Ammon's horn (tissue), 1 donor: ENCODE measurements at regions not wholly inside any gene's neighbourhood (a gene's known extent, or its start where the extent isn't known, plus 50 kb on each side); places are given as distances from the start of the nearest gene placed in this dataset.
"Not testable (repeated sequence)": the region's sequence is repeated elsewhere in the genome, so short reads cannot be mapped to it uniquely, and the experiment has no call there.

Experiments
- DNase-seq: peaks from one replicate; pipeline ENCODE4 v3.0.0-alpha.2; 2016; ENCODE audit warnings: low spot score

DNA sequence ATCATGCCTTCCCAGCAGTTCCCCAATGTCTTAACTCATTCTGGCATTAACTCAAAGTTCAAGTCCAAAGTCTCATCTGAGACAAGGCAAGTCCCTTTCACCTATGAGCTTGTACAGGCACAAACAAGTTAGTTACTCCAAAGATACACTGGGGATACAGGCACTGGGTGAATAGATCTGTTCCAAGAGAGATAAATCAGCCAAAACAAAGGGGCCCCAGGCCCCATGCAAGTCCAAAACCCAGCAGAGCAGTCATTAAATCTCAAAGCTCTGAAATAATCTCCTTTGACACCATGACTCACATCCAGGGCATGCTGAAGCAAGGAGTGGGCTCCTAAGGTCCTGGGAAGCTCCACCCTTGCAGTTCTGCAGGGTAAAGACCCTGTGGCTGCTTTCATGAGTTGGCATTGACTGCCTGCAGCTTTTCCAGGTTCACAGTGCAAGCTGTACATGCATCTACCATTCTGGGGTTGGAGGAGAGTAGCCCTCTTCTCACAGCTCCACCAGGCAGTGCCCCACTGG, 332.2 kb upstream of the KIF2B start:
- no peak for DNase-seq

DNA sequence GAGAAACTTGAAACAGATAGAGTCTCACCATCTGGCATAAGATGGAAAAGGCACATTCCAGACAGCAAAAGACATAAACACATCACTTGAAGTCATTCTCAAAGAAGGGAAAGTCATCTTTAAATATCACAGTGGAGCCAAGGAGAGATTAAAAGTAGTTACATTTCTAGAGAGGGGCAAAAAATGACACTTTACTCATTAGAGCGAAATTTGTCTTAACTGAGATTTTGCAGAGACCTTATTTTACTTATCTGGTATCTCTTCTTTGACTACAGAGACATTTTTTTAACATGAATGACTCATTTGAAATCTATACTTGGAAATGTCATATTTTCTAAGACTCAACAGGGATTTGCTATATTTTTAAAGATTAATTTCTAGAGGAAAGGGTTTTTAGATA, 339.0 kb upstream of the KIF2B start:
- DNase-seq = no peak

DNA sequence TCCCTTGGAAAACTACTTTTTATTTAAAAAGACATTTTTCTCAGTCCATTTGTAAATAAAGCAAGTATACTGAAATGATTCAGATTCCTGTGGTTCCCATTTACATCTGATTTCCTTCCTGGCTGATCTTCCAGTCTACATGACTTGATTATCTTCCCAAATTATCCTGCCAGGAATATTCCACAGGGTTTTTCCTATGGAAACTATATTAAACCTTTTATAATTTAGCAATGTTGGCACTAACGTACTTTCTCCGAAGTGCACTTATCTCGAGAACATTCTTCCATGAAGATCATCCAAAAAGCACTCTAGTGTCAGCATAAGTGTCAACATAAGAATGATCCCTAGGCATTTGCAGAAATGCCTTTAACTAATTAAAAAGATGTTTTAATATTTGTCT, 347.7 kb upstream of the KIF2B start:
- DNase-seq = no peak

DNA sequence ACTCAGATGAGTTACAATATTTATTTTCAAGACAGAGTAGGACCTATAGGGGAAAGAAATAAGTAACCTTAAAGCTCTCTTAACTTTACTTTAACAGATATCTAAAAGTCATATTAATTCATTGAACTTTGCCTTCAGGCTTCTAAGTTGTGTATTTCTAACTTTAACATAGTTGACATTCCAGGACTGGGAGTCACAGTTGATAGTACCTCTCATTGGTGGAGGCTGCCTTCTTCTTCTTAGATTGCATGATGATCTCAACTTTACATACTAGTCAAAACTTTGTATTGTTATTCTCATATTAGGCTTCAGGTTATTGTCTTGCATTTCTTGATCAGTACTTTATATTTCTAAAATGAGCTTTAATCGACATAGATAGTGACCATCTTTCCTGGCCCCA, 350.1 kb upstream of the KIF2B start:
- DNase-seq = no peak

DNA sequence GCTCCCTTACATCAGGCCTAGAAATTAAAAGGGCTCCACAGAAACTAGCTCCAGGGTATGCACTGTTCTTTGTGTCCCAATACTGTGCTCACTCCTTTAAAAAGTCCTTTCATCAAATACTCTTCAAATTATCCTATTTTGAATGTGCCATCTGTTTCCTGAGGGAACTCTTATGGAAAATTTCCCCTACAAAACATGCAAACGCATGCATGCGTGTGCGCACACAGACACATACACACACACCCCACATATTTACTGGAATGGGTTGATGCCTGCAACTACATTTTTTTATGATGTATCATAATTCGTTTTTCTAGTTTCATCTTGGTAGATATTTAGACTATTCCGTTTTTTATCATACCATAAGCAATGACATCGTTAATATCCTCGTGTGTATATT, 351.2 kb upstream of the KIF2B start:
- no peak for DNase-seq

DNA sequence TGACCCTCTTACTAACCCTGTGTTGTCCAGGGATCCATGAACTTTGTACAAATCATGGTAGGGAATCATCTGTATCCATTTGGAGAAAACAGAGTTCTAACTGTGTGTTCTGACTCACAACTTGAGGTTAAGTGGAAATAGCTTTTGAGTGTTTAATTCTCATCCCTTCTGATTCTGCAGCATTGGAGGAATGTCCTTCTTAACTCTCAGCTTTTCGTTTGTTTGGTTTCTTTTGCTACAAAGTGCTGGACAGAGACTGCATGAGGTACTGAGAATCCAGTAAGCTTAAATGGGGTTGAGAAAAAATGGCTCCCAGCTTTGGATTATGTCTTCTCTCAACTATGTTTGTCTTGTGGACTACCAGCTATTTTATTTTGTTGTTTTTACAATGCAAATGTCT, 352.1 kb upstream of the KIF2B start:
- DNase-seq = no peak

DNA sequence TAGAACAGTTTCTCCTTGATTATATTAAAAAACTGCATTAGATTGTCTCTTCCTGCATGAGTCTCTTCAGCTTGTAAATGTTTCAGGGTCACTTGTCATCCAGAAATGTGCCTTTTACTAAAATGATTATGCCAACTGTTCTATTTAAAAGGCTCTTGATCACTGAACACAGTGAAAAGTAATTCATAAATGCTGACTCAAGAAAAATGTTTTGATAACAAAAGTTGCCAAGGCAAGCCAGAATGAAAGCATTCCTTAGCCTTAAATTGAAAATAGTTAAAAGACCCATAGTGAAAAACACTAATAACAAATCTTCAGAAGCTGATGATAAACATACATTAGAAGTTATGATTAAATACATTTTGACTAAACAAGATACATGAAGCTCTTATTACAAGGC, 356.0 kb upstream of the KIF2B start:
- no peak for DNase-seq

DNA sequence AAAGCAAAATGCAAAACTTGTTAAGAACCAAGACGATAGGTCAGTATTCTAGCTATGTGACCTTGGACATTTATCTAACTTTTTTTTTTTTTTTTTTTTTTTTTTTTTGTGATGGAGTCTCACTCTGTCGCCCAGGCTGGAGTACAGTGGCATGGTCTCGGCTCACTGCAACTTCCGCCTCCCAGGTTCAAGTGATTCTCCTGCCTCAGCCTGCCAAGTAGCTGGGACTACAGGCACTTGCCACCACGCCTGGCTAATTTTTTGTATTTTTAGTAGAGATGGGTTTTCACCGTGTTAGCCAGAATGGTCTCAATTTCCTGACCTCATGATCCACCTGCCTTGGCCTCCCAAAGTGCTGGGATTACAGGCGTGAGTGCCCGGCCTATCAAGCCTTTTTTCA, 358.3 kb upstream of the KIF2B start:
- not testable (repeated sequence) for DNase-seq

DNA sequence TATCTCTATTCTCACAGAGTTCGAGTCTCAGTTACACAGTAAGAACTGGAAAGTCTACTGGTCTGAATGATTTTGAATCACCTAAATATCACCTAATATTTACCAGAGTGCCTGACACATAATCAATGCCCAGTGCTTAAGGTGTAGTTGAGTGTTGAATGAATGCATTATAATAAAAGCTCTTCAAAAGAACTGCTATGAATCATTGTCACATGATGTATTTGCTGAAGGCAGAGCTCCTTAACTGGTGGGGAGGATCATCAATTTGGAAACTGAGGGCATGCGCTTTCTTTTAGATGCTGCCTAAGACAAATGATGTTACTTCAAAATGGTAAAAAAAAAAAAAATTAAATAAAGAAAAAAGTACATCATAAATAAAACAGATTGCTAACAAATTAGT, 359.4 kb upstream of the KIF2B start:
- DNase-seq = no peak

DNA sequence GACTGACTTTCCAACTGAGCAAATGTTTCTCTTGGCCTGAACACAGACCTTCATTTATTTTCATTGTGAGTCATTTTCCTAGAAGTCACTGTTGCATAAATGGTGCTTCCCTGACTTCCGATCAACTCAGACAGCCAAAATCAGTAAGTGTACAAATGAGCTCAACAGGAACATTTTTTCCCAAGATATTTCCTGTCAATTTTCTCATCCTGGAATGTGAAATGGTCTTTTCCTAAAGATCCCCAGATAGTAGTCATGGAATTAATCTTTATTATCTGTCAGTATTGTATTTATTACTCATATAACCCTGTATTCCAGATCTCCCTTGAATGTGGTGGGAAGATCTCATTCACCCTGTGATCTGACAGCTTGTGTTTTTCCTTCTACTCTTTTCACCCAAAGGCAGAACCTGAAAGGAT, 360.3 kb upstream of the KIF2B start:
- DNase-seq = peak; percentile 2

DNA sequence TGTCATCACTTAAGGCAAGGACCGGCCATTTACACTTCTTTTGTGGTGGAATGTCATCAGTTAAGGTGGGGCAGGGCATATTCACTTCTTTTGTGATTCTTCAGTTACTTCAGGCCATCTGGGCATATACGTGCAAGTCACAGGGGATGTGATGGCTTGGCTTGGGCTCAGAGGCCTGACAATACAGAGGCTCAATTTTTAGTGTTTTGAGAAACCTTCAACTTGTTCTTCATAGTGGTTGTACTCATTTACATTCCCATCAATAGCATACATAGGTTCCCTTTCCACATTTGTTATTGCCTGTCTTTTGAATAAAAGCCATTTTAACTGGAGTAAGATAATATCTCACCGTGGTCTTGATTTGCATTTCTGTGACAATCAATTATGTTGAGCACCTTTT, 366.8 kb upstream of the KIF2B start:
- not testable (repeated sequence) for DNase-seq

DNA sequence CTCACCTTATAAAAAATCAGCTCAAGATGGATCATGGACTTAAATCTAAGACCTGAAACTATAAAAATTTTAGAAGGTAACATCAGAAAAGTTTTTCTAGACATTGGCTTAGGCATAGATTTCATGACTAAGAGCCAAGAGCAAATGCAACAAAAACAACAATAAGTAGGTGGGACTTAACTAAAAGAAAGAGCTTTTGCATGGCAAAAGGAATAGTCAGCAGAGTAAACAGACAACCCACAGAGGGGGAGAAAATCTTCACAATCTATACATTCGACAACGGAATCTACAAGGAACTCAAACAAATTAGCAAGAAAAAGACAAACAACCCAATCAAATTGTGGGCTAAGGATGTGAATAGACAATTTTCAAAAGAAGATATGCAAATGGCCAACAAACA, 368.4 kb upstream of the KIF2B start:
- DNase-seq = no peak

DNA sequence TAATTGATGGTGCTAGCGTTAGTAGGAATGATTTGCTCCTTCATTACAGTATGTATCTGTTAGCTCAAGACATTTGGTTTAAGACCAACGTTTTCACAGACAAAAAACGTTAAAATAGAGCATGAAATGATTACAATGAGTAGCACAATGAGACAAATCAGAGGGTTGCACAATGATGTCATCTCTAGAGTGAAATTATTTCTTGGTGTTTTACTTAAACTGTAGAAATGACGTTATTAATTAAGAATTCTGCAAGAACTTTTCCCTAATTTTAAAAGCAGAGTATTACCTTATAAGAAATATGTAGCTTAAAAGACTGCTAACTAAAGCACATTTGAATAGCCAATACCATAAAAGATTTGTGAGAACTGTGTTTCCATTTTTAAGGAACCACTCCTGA, 373.4 kb upstream of the KIF2B start:
- DNase-seq = no peak

DNA sequence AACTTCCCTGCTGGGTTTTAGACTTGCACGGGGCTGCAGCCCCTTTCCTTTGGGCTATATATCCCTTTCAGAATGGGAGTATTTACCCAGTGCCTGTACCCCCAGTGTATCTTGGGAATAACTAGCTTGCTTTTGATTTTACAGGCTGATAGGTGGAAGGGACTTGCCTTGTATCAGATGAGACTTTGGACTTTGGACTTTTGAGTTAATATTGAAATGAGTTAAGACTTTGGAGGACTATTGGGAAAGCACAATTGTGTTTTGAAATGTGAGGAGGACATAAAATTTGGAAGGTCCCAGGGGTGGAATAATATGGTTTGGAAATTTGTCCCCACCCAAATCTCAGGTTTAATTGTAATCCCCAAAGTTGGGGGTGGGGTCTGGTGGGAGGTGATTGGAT, 393.8 kb upstream of the KIF2B start:
- DNase-seq = no peak

DNA sequence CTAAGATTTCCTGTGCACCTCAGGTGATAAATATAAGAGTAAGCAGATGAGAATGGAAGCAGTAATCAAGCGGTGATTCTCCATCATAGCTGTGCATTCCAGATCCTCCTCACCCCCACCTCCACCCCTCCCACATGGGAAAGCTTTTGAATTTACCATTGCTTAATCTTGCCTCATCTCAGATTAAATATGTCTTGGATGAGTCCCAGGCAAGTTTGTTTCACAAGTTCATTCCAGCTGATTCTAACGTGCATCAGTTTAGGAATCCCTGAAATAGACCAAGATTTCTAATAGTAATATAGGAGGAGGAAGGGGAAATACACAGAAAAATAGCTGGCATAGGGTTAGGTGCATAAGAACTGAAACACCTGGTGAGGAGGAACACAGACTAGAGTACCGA, 396.2 kb upstream of the KIF2B start:
- DNase-seq = no peak

DNA sequence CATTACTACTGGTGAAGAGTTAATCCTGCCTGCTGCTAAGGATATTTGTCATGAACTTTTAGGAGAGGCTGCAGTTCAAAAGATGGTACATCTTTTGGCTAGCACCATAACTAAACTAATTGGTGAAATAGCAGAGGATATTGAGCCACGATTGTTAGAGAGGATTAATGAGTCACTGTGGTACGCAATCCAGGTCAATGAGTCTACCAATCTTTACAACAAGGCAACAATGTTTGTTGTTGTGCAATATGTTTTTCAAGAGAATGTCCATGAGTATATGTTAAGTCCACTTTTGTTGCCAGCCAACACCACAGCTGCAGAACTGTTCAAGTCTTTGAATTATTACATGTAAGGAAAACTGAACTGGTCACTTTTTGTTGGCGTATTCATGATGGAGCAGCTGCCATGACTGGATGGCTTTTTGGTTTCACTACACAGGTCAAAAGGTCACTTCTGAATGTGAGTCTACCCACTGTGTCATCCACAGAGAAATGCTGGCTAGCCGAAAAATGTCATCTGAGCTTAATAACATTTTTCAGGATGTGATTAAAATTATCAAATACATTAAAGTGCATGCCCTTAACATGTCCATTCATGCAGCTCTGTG, 402.6 kb upstream of the KIF2B start:
- DNase-seq = no peak

DNA sequence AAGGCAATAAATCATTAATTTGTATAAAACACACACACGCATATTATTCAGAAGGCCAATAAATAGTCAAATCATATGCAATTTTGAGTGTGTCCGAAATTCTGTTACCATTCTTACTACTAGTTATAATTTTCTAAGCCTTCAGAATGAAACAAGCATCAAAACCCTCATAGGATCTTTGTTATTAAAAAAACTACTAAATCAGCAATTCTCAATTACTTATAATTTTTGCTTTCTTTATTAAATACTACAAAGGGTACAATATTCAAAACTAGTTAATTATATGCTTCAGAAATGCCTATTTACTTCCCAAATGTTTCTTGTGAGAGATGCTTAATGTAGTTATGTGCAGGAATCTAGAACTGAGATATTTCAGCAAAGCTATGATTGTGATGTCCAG, 413.1 kb upstream of the KIF2B start:
- no peak for DNase-seq

DNA sequence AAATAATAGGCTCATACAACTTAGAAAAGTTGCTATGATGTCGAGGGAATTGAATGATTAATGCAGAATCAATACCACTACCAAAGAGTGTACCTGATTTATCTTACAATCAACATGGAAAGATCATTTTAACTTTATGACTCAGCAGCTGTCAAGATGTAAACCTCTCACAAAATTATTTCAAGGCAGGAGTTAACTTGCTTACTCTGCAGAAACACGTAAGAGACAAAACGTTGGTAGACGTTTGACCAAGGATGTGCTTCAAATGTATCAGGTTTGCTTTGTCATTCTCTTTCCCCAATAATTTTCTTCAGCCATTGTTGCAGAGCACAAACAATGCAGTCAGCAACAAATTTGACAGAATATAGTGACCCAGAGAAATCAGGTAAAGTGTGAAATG, 415.8 kb upstream of the KIF2B start:
- DNase-seq = no peak

DNA sequence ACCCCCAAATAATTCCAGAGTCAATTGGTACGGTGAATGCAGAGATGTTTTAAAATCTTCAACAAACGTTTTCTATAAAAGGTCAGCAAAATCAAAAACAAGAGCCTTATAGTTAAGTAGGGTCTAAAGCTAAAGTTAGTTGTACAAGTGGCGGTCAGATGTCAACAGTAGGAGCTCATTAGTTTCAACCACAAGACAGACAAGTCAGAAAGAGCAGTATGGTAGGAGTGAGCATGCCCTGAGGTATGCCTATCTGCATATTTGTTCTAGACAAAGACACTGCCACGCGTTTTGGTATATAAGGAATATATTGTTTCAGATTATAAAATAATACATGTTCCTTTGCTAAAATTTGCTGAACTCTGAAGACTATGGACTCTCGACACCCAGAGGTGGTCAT, 431.5 kb upstream of the KIF2B start:
- no peak for DNase-seq

DNA sequence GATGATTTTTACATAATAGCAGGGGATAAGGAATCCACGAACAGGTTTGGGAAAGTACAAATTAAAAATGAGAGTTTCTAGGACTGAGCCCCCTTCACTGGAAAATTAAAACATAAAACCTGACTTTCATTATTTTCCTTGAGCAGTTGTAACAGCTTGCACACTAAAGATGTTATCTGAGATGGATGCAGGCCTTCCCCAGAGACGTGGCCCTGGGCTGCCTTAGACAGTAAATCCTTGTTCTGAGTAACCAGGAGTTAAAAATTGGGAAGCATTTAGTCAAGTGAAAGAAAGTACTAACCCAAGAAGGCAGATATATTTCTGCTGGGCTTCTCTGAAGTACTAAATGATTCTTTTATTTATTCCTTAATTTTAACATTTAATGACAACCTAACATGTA, 432.2 kb upstream of the KIF2B start:
- no peak for DNase-seq

DNA sequence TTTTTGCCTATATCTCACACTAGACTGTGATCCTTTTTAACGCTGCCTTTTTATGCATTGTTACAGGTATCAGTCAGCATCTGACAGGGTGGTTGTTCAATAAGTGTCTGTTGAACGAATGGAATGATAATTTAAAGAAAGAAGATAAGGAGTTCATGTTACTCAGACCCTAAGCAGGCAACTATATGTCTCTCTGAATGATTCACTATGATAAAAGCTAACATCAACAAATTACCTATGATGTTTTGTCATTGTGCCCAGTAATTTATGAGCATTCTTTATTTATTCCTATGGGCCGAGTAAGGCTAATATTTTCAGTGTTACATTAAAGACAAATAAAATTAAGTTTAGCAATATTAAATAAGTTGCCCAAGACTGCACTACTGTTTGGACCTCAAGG, 435.0 kb upstream of the KIF2B start:
- no peak for DNase-seq

DNA sequence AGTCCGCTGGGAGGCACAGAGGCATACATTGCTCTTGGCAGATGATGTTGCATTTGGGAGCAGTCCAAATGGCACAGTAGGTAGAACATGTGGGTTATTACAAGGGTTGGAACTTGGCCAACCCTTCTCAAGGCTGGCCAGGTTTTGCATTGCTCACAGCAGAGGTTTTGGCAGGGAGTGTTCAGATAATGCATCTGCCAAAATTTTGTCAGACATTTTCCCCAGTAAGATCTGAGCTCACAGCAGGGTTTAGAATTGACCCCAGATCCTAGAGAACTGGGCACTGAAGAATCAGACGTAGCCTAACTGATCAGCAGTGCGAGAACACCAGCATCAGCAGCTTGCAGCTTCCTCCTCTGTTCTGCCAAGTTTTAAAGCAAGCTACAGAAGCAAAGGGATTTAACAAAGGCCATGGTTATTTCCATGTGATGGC, 468.8 kb upstream of the KIF2B start:
- peak; percentile 67 for DNase-seq

DNA sequence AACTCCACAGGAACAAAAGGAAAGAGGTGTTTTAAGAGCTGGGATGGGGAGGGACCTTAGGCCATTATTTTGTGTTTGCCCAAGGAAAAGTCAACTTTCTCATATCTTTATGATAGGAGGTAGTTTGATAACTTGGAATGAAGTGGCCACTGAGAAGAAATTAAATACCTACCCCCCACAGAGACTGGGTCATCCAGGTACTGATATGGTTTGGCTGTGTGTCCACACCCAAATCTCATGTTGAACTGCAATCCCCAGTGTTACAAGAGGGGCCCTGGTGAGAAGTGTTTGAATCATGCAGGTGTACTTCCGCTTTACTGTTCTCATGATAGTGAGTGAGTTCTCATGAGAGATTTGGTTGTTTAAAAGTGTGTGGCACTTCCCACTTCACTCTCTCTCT, 477.9 kb upstream of the KIF2B start:
- DNase-seq = no peak

DNA sequence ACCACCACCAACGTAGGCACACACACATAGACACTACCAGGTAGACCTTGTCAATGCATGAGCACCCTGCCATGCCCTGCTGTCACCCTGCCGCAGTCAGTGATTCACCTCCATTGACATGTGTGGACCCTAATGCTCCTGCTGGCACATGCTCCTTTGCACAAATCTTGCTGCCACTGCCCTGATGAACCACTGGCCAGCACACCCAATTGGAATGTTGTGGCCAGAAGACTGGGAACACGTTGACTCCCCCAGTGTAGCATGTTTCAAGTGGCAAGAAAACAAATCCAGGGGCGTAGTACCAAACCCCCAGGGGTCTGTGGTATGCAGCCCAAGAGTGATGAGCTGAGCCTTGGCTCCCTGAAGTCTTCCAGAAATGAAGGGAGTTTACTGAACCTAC, 486.4 kb upstream of the KIF2B start:
- no peak for DNase-seq

DNA sequence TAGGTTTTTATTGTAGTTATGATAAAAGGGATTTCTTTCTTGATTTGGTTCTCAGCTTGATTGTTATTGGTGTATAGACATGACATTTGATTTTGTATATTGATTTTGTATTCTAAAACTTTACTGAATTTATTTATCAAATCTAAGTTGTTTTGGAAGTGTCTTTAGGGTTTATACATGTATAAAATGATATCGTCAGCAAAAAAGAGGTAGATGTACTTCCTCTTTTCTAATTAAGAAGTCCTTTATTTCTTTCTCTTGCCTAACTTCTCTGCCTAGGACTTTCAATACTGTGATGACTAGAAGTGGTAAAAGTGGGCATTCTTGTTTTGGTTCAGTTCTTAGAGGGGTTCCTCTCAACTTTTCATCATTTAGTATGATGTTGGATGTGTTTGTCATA, 487.3 kb upstream of the KIF2B start:
- no peak for DNase-seq
